Hepatocyte (in vitro differentiated cells): ENCODE measurements at regions not wholly inside any gene's neighbourhood (a gene's known extent, or its start where the extent isn't known, plus 50 kb on each side); places are given as distances from the start of the nearest gene placed in this dataset.

Experiments used
- DNase-seq: peaks from one replicate; pipeline ENCODE4 v3.0.0-alpha.2; 2016; ENCODE audit warnings: low spot score
- H2AFZ ChIP-seq: fragments of 200-600 bp; sonication (generic); 2 replicates; pipeline ENCODE4 v1.6.0; 2016; ENCODE audit warnings: antibody characterized with exemption, mild to moderate bottlenecking
- H3K27ac ChIP-seq: fragments of 200-600 bp; sonication (generic); 2 replicates; pipeline ENCODE4 v1.5.1; 2016; ENCODE audit warnings: mild to moderate bottlenecking
- H3K27me3 ChIP-seq: fragments of 200-600 bp; sonication (generic); 2 replicates; pipeline ENCODE4 v1.6.1; 2016
- H3K36me3 ChIP-seq: fragments of 200-600 bp; sonication (generic); replicated peaks from 2 replicates; pipeline ENCODE4 v1.5.1; 2016; ENCODE audit warnings: low read depth; ENCODE audit not compliant: insufficient read depth
- H3K4me1 ChIP-seq: fragments of 200-600 bp; sonication (generic); 2 replicates; pipeline ENCODE4 v1.5.1; 2016; ENCODE audit warnings: mild to moderate bottlenecking, moderate library complexity; ENCODE audit not compliant: insufficient read depth
- H3K4me2 ChIP-seq: fragments of 200-600 bp; sonication (generic); 2 replicates; pipeline ENCODE4 v1.6.0; 2016
- H3K4me3 ChIP-seq: fragments of 200-600 bp; sonication (generic); 2 replicates; pipeline ENCODE4 v1.5.1; 2016; ENCODE audit warnings: mild to moderate bottlenecking
- H3K79me2 ChIP-seq: fragments of 200-600 bp; sonication (generic); 2 replicates; pipeline ENCODE4 v1.6.0; 2017; ENCODE audit warnings: mild to moderate bottlenecking
- H3K9me2 ChIP-seq: fragments of 200-600 bp; sonication (generic); replicated peaks from 2 replicates; pipeline ENCODE4 v1.6.0; 2017; ENCODE audit warnings: mild to moderate bottlenecking; ENCODE audit not compliant: insufficient read depth
- H3K9me3 ChIP-seq: fragments of 200-600 bp; sonication (generic); 2 replicates; pipeline ENCODE4 v1.5.1; 2016; ENCODE audit warnings: low read depth, mild to moderate bottlenecking
- H4K20me1 ChIP-seq: fragments of 200-600 bp; sonication (generic); 2 replicates; pipeline ENCODE4 v1.6.0; 2016; ENCODE audit warnings: mild to moderate bottlenecking; ENCODE audit not compliant: insufficient read depth, poor library complexity, severe bottlenecking
- EZH2 ChIP-seq: fragments of 200-600 bp; sonication (generic); IDR thresholded peaks from 2 replicates; pipeline ENCODE4 v1.6.1; 2016; ENCODE audit warnings: antibody characterized with exemption, mild to moderate bottlenecking, borderline replicate concordance
- EZH2phosphoT487 ChIP-seq: fragments of 200-600 bp; sonication (generic); IDR thresholded peaks from one replicate; pipeline ENCODE4 v1.6.1; 2018; ENCODE audit warnings: antibody characterized with exemption, mild to moderate bottlenecking, low read depth, moderate library complexity; ENCODE audit not compliant: unreplicated experiment, severe bottlenecking
- WGBS: methylation state at CpG from one replicate; pipeline ENCODE4 v1.1.6; 2016; ENCODE audit warnings: low lambda C conversion rate; ENCODE audit errors: missing lambda C conversion rate; 5-methylcytosine and 5-hydroxymethylcytosine counted together
- TF ChIP-seq, protein P1 (sequence below): fragments of 200-600 bp; sonication (generic); IDR thresholded peaks from 2 replicates; pipeline ENCODE4 v1.5.1; 2016; ENCODE audit warnings: antibody characterized with exemption, mild to moderate bottlenecking; ENCODE audit not compliant: poor library complexity

- H3K27me3 ChIP-seq, result no peaks in the 10 kb centered on the region
- H3K4me3 ChIP-seq, result no peak overlapping the region
- no peak for DNase-seq
- H4K20me1 ChIP-seq, result no peaks in the 10 kb centered on the region
- WGBS, result 89% methylated on average over 2 of the region's 2 CpGs
- H3K36me3 ChIP-seq, result no peaks in the 10 kb centered on the region
- no peak overlapping the region for H2AFZ ChIP-seq
- no peaks in the 10 kb centered on the region for H3K9me2 ChIP-seq
- TF ChIP-seq, protein P1, sequence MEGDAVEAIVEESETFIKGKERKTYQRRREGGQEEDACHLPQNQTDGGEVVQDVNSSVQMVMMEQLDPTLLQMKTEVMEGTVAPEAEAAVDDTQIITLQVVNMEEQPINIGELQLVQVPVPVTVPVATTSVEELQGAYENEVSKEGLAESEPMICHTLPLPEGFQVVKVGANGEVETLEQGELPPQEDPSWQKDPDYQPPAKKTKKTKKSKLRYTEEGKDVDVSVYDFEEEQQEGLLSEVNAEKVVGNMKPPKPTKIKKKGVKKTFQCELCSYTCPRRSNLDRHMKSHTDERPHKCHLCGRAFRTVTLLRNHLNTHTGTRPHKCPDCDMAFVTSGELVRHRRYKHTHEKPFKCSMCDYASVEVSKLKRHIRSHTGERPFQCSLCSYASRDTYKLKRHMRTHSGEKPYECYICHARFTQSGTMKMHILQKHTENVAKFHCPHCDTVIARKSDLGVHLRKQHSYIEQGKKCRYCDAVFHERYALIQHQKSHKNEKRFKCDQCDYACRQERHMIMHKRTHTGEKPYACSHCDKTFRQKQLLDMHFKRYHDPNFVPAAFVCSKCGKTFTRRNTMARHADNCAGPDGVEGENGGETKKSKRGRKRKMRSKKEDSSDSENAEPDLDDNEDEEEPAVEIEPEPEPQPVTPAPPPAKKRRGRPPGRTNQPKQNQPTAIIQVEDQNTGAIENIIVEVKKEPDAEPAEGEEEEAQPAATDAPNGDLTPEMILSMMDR, result no peak
- TF ChIP-seq EZH2phosphoT487 (no peak), EZH2 (no peak)
- no peaks in the 10 kb centered on the region for H3K79me2 ChIP-seq
- H3K4me1 ChIP-seq, result no peaks in the 10 kb centered on the region
- no peaks in the 10 kb centered on the region for H3K9me3 ChIP-seq
- H3K27ac ChIP-seq, result no peak overlapping the region
- no peak overlapping the region for H3K4me2 ChIP-seq
Observed at GRCh38 chr3:162034368-162034767, 537.8 kb downstream of the OTOL1 start.

DNA sequence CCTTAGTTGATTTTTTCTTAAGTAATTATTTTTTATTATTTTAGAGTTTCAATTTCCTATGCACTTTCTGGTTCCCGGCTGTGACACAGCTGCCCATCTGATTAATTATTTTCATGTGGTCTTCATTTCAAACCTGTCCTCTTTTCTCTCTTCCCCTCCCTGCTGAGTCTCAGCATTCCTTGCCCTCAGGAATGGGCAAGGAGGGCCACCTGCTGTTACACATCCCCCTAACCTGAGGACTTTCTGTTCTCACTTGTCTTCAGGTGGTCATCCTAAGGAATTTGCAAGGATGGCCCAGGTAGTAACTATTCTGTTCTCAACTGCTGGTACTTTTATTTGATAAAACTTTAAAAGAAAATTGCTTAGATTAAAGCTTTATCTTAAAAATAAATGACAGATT lies 545.0 kb downstream of the OTOL1 start:
- Histone ChIP-seq H3K9me2 (no peaks in the 10 kb centered on the region), H2AFZ (no peak overlapping the region), H3K4me1 (no peaks in the 10 kb centered on the region), H3K4me3 (no peak overlapping the region), H3K27me3 (no peaks in the 10 kb centered on the region), H3K9me3 (no peaks in the 10 kb centered on the region), H3K79me2 (no peaks in the 10 kb centered on the region), H3K4me2 (no peak overlapping the region), H3K36me3 (no peaks in the 10 kb centered on the region), H3K27ac (no peak overlapping the region), H4K20me1 (no peaks in the 10 kb centered on the region)
- WGBS, result 58% methylated on average over 1 of the region's 1 CpG
- no peak for DNase-seq
- TF ChIP-seq, protein P1, result no peak
- TF ChIP-seq EZH2 (no peak), EZH2phosphoT487 (no peak)

GRCh38 chr3:162052636-162053035 lies 556.0 kb downstream of the OTOL1 start:
- TF ChIP-seq, protein P1, result no peak
- TF ChIP-seq EZH2phosphoT487, result no peak
- no peak for TF ChIP-seq EZH2

DNA sequence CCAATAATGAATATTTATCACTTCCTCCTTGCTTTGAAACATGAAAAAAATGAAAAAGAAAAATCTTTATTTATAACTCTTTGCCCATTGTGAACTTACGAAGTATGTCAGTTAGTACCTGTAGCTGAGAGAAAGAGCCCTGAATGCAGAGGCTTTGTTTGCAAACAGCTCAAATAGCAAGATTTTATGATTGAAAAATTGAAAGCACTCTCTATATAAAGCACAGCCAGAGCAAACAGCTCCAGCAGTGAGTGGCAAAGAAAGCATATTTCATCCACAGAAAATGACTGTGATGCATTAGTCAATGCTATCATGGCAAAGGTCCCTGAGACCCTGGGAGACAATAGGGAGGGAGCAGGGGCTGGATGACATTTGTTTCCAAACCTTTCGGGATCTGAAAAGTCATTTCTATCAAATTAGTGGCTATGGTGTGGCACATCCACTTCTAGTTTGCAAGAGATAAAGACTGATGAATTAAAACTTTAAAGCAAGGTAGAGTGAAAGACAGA lies 576.1 kb downstream of the OTOL1 start:
- Histone ChIP-seq H3K9me3 (no peaks in the 10 kb centered on the region), H3K4me2 (no peak overlapping the region), H3K9me2 (no peaks in the 10 kb centered on the region), H3K36me3 (no peaks in the 10 kb centered on the region), H3K27ac (no peak overlapping the region), H4K20me1 (no peaks in the 10 kb centered on the region), H2AFZ (no peak overlapping the region), H3K4me3 (no peak overlapping the region), H3K27me3 (no peaks in the 10 kb centered on the region), H3K79me2 (no peaks in the 10 kb centered on the region), H3K4me1 (no peaks in the 10 kb centered on the region)
- no peak for DNase-seq
- no peak for TF ChIP-seq EZH2phosphoT487
- TF ChIP-seq, protein P1, result no peak
- no peak for TF ChIP-seq EZH2
- 85% methylated on average over 2 of the region's 2 CpGs for whole genome bisulfite sequencing

More at GRCh38 chr3:162052636-162053035, 556.0 kb downstream of the OTOL1 start:
- Histone ChIP-seq H3K27ac (no peak overlapping the region), H3K4me3 (no peak overlapping the region), H3K4me1 (no peaks in the 10 kb centered on the region), H4K20me1 (no peaks in the 10 kb centered on the region), H3K4me2 (no peak overlapping the region), H3K36me3 (no peaks in the 10 kb centered on the region), H2AFZ (no peak overlapping the region), H3K9me2 (no peaks in the 10 kb centered on the region), H3K79me2 (no peaks in the 10 kb centered on the region), H3K27me3 (no peaks in the 10 kb centered on the region), H3K9me3 (no peaks in the 10 kb centered on the region)
- no peak for DNase-seq
